Loucy (cell line): ENCODE measurements at regions not wholly inside any gene's neighbourhood (a gene's known extent, or its start where the extent isn't known, plus 50 kb on each side); places are given as distances from the start of the nearest gene placed in this dataset.

Experiments
- H2AFZ ChIP-seq: fragments of 200-600 bp; sonication (generic); 2 replicates; pipeline ENCODE4 v1.6.0; 2016; ENCODE audit warnings: antibody characterized with exemption, mild to moderate bottlenecking, low read length, moderate library complexity
- H3F3A ChIP-seq: fragments of 200-600 bp; 2 replicates; pipeline ENCODE4 v1.6.0; 2016; ENCODE audit warnings: antibody characterized with exemption, low read depth, mild to moderate bottlenecking
- H3K27me3 ChIP-seq: fragments of 200-600 bp; sonication (generic); 2 replicates; pipeline ENCODE4 v1.6.1; 2014; ENCODE audit warnings: low read length, mild to moderate bottlenecking; ENCODE audit not compliant: insufficient read depth, poor library complexity, severe bottlenecking
- H3K36me3 ChIP-seq: fragments of 200-600 bp; sonication (generic); 2 replicates; pipeline ENCODE4 v1.6.1; 2016; ENCODE audit warnings: low read length; ENCODE audit not compliant: insufficient read depth
- H3K4me1 ChIP-seq: fragments of 200-600 bp; sonication (generic); 2 replicates; pipeline ENCODE4 v1.5.1; 2014; ENCODE audit warnings: low read length, mild to moderate bottlenecking; ENCODE audit not compliant: insufficient read depth, poor library complexity, severe bottlenecking
- H3K4me2 ChIP-seq: fragments of 200-600 bp; sonication (generic); 2 replicates; pipeline ENCODE4 v1.6.0; 2014; ENCODE audit warnings: antibody characterized with exemption, low read length, low read depth, mild to moderate bottlenecking; ENCODE audit not compliant: poor library complexity, severe bottlenecking
- H3K4me3 ChIP-seq: fragments of 200-600 bp; sonication (generic); 2 replicates; pipeline ENCODE4 v1.5.1; 2014; ENCODE audit warnings: low read length, mild to moderate bottlenecking, mixed read lengths; ENCODE audit not compliant: poor library complexity, severe bottlenecking
- H3K79me2 ChIP-seq: fragments of 200-600 bp; sonication (generic); 2 replicates; pipeline ENCODE4 v1.6.1; 2014; ENCODE audit warnings: low read length; ENCODE audit not compliant: insufficient read depth
- H3K9ac ChIP-seq: fragments of 200-600 bp; sonication (generic); 2 replicates; pipeline ENCODE4 v1.6.0; 2014; ENCODE audit warnings: mild to moderate bottlenecking, low read depth, low read length, moderate library complexity; ENCODE audit not compliant: poor library complexity, severe bottlenecking
- H3K9me2 ChIP-seq: fragments of 200-600 bp; sonication (generic); replicated peaks from 2 replicates; pipeline ENCODE4 v1.6.1; 2016; ENCODE audit warnings: low read depth, low read length, mixed read lengths
- H3K9me3 ChIP-seq: fragments of 200-600 bp; sonication (generic); 2 replicates; pipeline ENCODE4 v1.6.1; 2014; ENCODE audit warnings: mild to moderate bottlenecking, antibody characterized with exemption, low read length, low read depth; ENCODE audit not compliant: insufficient read depth
- H4K20me1 ChIP-seq: fragments of 200-600 bp; sonication (generic); 2 replicates; pipeline ENCODE4 v1.6.0; 2014; ENCODE audit warnings: antibody characterized with exemption, low read length, mild to moderate bottlenecking; ENCODE audit not compliant: insufficient read depth, poor library complexity, severe bottlenecking
- EZH2phosphoT487 ChIP-seq: fragments of 200-600 bp; IDR thresholded peaks from 2 replicates; pipeline ENCODE4 v1.6.1; 2018; ENCODE audit warnings: antibody characterized with exemption, mild to moderate bottlenecking, moderate library complexity, borderline replicate concordance
- TF ChIP-seq, protein P1 (sequence below): fragments of 200-600 bp; sonication (generic); conservative IDR thresholded peaks from 2 replicates; pipeline ENCODE4 v1.5.1; 2014; ENCODE audit warnings: mild to moderate bottlenecking, antibody characterized with exemption, low read length

DNA sequence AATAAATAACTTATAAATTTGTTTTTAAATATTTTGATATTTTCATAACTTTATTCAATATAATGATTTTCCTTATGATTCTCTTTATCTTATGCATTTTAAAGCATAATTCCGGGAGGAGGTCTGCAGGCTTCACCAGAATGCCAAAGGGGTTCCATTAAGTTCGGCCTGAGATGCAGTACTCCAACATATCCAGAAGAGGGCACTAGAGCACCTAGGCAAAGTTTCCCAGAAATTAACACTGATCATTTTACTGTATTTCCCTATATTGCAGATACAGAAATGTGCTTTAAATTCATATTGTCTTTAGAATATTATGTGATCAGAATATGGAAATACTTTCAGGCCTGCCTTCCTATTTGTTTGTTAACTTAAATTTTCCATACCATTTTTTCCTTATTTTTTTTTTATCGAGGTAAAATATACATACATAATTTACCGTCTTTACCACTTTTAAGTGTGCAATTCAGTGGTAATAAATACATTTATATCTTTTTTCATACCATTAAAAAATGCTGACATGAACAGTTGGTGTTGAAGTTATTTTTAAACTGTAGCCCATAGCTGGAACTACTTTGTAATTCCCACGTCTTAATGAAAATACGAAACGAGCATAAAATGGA lies 58.9 kb upstream of the TM9SF2 start:
- Histone ChIP-seq H3K9me3 (no peaks in the 10 kb centered on the region), H3K4me1 (no peaks in the 10 kb centered on the region), H3K4me2 (no peak overlapping the region), H3F3A (no peaks in the 10 kb centered on the region), H3K27me3 (no peaks in the 10 kb centered on the region), H3K9ac (no peak overlapping the region), H3K9me2 (no peaks in the 10 kb centered on the region), H4K20me1 (no peaks in the 10 kb centered on the region), H3K79me2 (no peaks in the 10 kb centered on the region), H3K4me3 (no peak overlapping the region), H3K36me3 (no peaks in the 10 kb centered on the region), H2AFZ (no peak overlapping the region)
- no peak for TF ChIP-seq EZH2phosphoT487
- TF ChIP-seq, protein P1, sequence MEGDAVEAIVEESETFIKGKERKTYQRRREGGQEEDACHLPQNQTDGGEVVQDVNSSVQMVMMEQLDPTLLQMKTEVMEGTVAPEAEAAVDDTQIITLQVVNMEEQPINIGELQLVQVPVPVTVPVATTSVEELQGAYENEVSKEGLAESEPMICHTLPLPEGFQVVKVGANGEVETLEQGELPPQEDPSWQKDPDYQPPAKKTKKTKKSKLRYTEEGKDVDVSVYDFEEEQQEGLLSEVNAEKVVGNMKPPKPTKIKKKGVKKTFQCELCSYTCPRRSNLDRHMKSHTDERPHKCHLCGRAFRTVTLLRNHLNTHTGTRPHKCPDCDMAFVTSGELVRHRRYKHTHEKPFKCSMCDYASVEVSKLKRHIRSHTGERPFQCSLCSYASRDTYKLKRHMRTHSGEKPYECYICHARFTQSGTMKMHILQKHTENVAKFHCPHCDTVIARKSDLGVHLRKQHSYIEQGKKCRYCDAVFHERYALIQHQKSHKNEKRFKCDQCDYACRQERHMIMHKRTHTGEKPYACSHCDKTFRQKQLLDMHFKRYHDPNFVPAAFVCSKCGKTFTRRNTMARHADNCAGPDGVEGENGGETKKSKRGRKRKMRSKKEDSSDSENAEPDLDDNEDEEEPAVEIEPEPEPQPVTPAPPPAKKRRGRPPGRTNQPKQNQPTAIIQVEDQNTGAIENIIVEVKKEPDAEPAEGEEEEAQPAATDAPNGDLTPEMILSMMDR = peak; percentile 87

DNA sequence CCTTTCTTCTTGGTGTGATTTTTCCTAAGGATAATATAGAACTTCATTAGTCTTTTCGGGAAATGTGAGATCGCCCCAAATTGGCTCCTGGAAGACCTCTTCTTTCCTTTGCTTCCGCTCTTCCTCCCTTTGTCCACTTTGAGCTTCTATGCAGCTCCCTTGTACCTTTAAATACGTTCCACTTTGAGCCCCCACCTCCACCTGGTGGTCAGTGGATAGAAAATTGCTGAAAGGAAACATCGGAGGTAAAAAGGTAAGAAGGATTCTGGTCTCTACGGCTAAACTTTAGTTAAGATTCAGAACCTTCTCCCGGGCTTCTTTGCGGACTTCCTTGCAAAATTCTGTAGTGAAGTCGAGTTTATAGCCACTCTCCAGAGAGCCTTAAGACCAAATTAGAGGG lies 55.0 kb upstream of the TM9SF2 start:
- Histone ChIP-seq H3K27me3 (no peaks in the 10 kb centered on the region), H3K36me3 (no peaks in the 10 kb centered on the region), H3K9me2 (no peaks in the 10 kb centered on the region), H3K4me1 (no peaks in the 10 kb centered on the region), H3K4me2 (no peak overlapping the region), H3F3A (no peaks in the 10 kb centered on the region), H2AFZ (no peak overlapping the region), H3K79me2 (no peaks in the 10 kb centered on the region), H4K20me1 (no peaks in the 10 kb centered on the region), H3K9ac (no peak overlapping the region), H3K9me3 (no peaks in the 10 kb centered on the region), H3K4me3 (no peak overlapping the region)
- TF ChIP-seq, protein P1 = peak; percentile 29; the same call in 1 of the 2 replicates
- TF ChIP-seq EZH2phosphoT487 = no peak

DNA sequence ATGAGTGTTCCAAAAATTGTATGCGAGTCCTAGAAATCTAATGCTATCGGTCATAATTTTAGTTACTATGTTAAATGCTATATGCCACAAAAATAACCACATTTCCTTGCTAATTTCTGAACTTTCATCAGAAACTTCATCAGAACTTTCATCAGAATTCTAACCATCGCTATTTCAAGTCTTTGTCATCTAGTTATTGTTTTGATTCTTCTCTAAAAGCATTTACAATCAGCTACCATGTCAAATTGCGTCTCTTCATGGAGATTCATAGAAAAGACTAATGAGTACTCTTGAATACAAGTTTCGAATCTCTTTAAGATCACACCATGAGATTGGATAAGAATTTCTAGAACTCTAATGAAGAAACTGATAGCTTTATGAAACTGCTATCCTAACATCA lies 52.7 kb upstream of the TM9SF2 start:
- no peak overlapping the region for H2AFZ ChIP-seq
- H3K9me3 ChIP-seq = no peaks in the 10 kb centered on the region
- H3K27me3 ChIP-seq = no peaks in the 10 kb centered on the region
- H3K4me2 ChIP-seq = no peak overlapping the region
- TF ChIP-seq, protein P1 = no peak
- no peak for TF ChIP-seq EZH2phosphoT487
- no peaks in the 10 kb centered on the region for H3F3A ChIP-seq
- H3K9me2 ChIP-seq = no peaks in the 10 kb centered on the region
- H3K9ac ChIP-seq = no peak overlapping the region
- no peaks in the 10 kb centered on the region for H3K36me3 ChIP-seq
- H3K4me1 ChIP-seq = no peaks in the 10 kb centered on the region
- no peak overlapping the region for H3K4me3 ChIP-seq
- H4K20me1 ChIP-seq = no peaks in the 10 kb centered on the region
- H3K79me2 ChIP-seq = no peaks in the 10 kb centered on the region
